A172 (cell line): ENCODE measurements at regions not wholly inside any gene's neighbourhood (a gene's known extent, or its start where the extent isn't known, plus 50 kb on each side); places are given as distances from the start of the nearest gene placed in this dataset.
"Not testable (repeated sequence)": the region's sequence is repeated elsewhere in the genome, so short reads cannot be mapped to it uniquely, and the experiment has no call there.

ENCODE experiments used
- DNase-seq: peaks from one replicate; pipeline ENCODE4 v3.0.0-alpha.2; 2015; ENCODE audit warnings: low spot score

- no peak for DNase-seq
Measured at GRCh38 chr12:93204896-93205295, 172.8 kb upstream of the NUDT4 start.

GRCh38 chr12:93205361-93205760 lies 172.4 kb upstream of the NUDT4 start:
- no peak for DNase-seq

GRCh38 chr12:93208011-93208410 lies 169.7 kb upstream of the NUDT4 start:
- DNase-seq: no peak

- no peak for DNase-seq
Measured at GRCh38 chr12:93214523-93215289, 163.0 kb upstream of the NUDT4 start.

- DNase-seq: no peak
Measured at GRCh38 chr12:93215290-93215678, 162.4 kb upstream of the NUDT4 start.

- no peak for DNase-seq
Measured at GRCh38 chr12:93219947-93220346, 157.8 kb upstream of the NUDT4 start.

GRCh38 chr12:93221841-93222240 lies 155.9 kb upstream of the NUDT4 start:
- no peak for DNase-seq

- DNase-seq: no peak
Measured at GRCh38 chr12:93223440-93224426, 154.0 kb upstream of the NUDT4 start.

- no peak for DNase-seq
Measured at GRCh38 chr12:93225094-93225493, 152.6 kb upstream of the NUDT4 start.

- no peak for DNase-seq
Measured at GRCh38 chr12:93226361-93226760, 151.4 kb upstream of the NUDT4 start.

- peak; percentile 85 for DNase-seq
Measured at GRCh38 chr12:93229494-93230325, 148.0 kb upstream of the NUDT4 start.

GRCh38 chr12:93230326-93230720 lies 147.4 kb upstream of the NUDT4 start:
- no peak for DNase-seq

- no peak for DNase-seq
Measured at GRCh38 chr12:93231938-93232337, 145.8 kb upstream of the NUDT4 start.

- DNase-seq: no peak
Measured at GRCh38 chr12:93234641-93235040, 143.1 kb upstream of the NUDT4 start.

- no peak for DNase-seq
Measured at GRCh38 chr12:93235881-93236280, 141.8 kb upstream of the NUDT4 start.

GRCh38 chr12:93237235-93237915 lies 140.3 kb upstream of the NUDT4 start:
- DNase-seq: no peak

- DNase-seq: not testable (repeated sequence)
Measured at GRCh38 chr12:93238512-93239262, 139.0 kb upstream of the NUDT4 start.

GRCh38 chr12:93239789-93240188 lies 137.9 kb upstream of the NUDT4 start:
- not testable (repeated sequence) for DNase-seq

- DNase-seq: no peak
Measured at GRCh38 chr12:93242154-93242972, 135.4 kb upstream of the NUDT4 start.

- no peak for DNase-seq
Measured at GRCh38 chr12:93243382-93243688, 134.4 kb upstream of the NUDT4 start.
